K562 (cell line): ENCODE measurements at regions not wholly inside any gene's neighbourhood (a gene's known extent, or its start where the extent isn't known, plus 50 kb on each side); places are given as distances from the start of the nearest gene placed in this dataset.

Experiments
- CLOCK ChIP-seq: fragments of 250-450 bp; sonication (Bioruptor Pico); IDR thresholded peaks from 2 replicates; pipeline ENCODE4 v1.4.0; 2020; ENCODE audit warnings: mild to moderate bottlenecking, moderate library complexity, borderline replicate concordance
- CTCFL ChIP-seq: IDR thresholded peaks from 2 replicates; pipeline ENCODE4 v1.6.1; 2011; ENCODE audit warnings: borderline replicate concordance, low read depth, mild to moderate bottlenecking, moderate library complexity, low read length; ENCODE audit not compliant: insufficient read depth, poor library complexity, severe bottlenecking
- GABPB2 ChIP-seq: fragments of 250-450 bp; sonication (Bioruptor Pico); conservative IDR thresholded peaks from 2 replicates; pipeline ENCODE4 v1.5.1; 2021; ENCODE audit warnings: mild to moderate bottlenecking
- RBM17 ChIP-seq: fragments of 200-400 bp; formaldehyde crosslinking; IDR thresholded peaks from 2 replicates; pipeline ENCODE4 v1.6.1; 2017; ENCODE audit warnings: low read depth, mild to moderate bottlenecking, low read length, borderline replicate concordance
- STAT5A ChIP-seq: IDR thresholded peaks from 2 replicates; pipeline ENCODE4 v1.6.1; 2012; ENCODE audit warnings: low read length, inconsistent platforms, borderline replicate concordance
- XRCC5 ChIP-seq: fragments of 200-400 bp; formaldehyde crosslinking; IDR thresholded peaks from 2 replicates; pipeline ENCODE4 v1.6.1; 2017; ENCODE audit warnings: low read depth, mild to moderate bottlenecking, low read length
- ZFP36 ChIP-seq: fragments of 150-350 bp; IDR thresholded peaks from 2 replicates; pipeline ENCODE4 v1.6.1; 2018; ENCODE audit warnings: low read length, low read depth; ENCODE audit not compliant: partially characterized antibody
- ZHX1 ChIP-seq: fragments of 150-350 bp; conservative IDR thresholded peaks from 2 replicates; pipeline ENCODE4 v1.6.1; 2014; ENCODE audit warnings: low read length
- ZNF143 ChIP-seq: sonication (generic); formaldehyde crosslinking; IDR thresholded peaks from 2 replicates; pipeline ENCODE4 v1.9.0; 2022; ENCODE audit warnings: mild to moderate bottlenecking, missing genetic modification reagents
- ZNF239 ChIP-seq: fragments of 250-450 bp; sonication (Bioruptor Pico); IDR thresholded peaks from 2 replicates; pipeline ENCODE4 v1.4.0; 2020; ENCODE audit warnings: mild to moderate bottlenecking
- ZNF3 ChIP-seq: fragments of 250-450 bp; sonication (Bioruptor Pico); IDR thresholded peaks from 2 replicates; pipeline ENCODE4 v1.5.0; 2021; ENCODE audit warnings: mild to moderate bottlenecking, moderate library complexity
- ZNF511 ChIP-seq: sonication (generic); formaldehyde crosslinking; IDR thresholded peaks from 2 replicates; pipeline ENCODE4 v1.8.0; 2022; ENCODE audit warnings: mild to moderate bottlenecking, missing genetic modification reagents
- ZNF639 ChIP-seq, 2 experiments: fragments of 200-800 bp in 1 of 2; sonication (Bioruptor generic) in 1 of 2; sonication (generic) in 1 of 2; formaldehyde crosslinking in 1 of 2; IDR thresholded peaks in 1 of 2; conservative IDR thresholded peaks in 1 of 2; 2 replicates each; pipeline versions ENCODE4 v1.5.0 to v1.6.1; 2016 to 2020; ENCODE audit warnings: missing compliant biosample characterization in 1 of 2, missing genetic modification characterization in 1 of 2, missing genetic modification reagents in 1 of 2
- ZNF655 ChIP-seq: fragments of 250-450 bp; sonication (Bioruptor Pico); IDR thresholded peaks from 2 replicates; pipeline ENCODE4 v1.5.0; 2021
- ZNF778 ChIP-seq: fragments of 450-650 bp; formaldehyde crosslinking; IDR thresholded peaks from 2 replicates; pipeline ENCODE4 v1.4.0; 2020; ENCODE audit warnings: mild to moderate bottlenecking, moderate library complexity

- TF ChIP-seq CTCFL = no peak
- TF ChIP-seq GABPB2 = no peak
- no peak for TF ChIP-seq ZHX1
- no peak for TF ChIP-seq ZNF778 (CRISPR knock-in tag)
- TF ChIP-seq ZNF639 (CRISPR knock-in tag; conservative IDR thresholded peaks at IDR 0.05 in 1 of 2, IDR thresholded peaks at IDR 0.05 in 1 of 2) = no peak
- no peak for TF ChIP-seq STAT5A
- no peak for TF ChIP-seq ZNF143 (CRISPR knock-in tag)
- TF ChIP-seq ZNF655 (CRISPR knock-in tag) = no peak
- TF ChIP-seq CLOCK = no peak
- no peak for TF ChIP-seq ZNF239
- TF ChIP-seq RBM17 = no peak
- TF ChIP-seq XRCC5 = no peak
- TF ChIP-seq ZNF3 = no peak
- TF ChIP-seq ZNF511 (CRISPR knock-in tag) = no peak
- TF ChIP-seq ZFP36 = no peak
These were observed 1120.8 kb upstream of the TMEM132C start (continued) for GRCh38 chr12:127145929-127146789.
